ENCODE measurements at regions not wholly inside any gene's neighbourhood (a gene's known extent, or its start where the extent isn't known, plus 50 kb on each side); places are given as distances from the start of the nearest gene placed in this dataset.

GRCh38 chr11:131042041-131042390 is 125.7 kb upstream of the SNX19 start (continued):
- no peak for TF ChIP-seq KDM5B (IDR thresholded peaks at IDR 0.05; ENCODE audit: insufficient replicate concordance, low read depth, low read length)
- TF ChIP-seq ZBTB11 (CRISPR knock-in tag; IDR thresholded peaks at IDR 0.05) = no peak
- TF ChIP-seq, protein P1, sequence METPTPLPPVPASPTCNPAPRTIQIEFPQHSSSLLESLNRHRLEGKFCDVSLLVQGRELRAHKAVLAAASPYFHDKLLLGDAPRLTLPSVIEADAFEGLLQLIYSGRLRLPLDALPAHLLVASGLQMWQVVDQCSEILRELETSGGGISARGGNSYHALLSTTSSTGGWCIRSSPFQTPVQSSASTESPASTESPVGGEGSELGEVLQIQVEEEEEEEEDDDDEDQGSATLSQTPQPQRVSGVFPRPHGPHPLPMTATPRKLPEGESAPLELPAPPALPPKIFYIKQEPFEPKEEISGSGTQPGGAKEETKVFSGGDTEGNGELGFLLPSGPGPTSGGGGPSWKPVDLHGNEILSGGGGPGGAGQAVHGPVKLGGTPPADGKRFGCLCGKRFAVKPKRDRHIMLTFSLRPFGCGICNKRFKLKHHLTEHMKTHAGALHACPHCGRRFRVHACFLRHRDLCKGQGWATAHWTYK (CRISPR knock-in tag; IDR thresholded peaks at IDR 0.05) = no peak
- TF ChIP-seq, protein P2, sequence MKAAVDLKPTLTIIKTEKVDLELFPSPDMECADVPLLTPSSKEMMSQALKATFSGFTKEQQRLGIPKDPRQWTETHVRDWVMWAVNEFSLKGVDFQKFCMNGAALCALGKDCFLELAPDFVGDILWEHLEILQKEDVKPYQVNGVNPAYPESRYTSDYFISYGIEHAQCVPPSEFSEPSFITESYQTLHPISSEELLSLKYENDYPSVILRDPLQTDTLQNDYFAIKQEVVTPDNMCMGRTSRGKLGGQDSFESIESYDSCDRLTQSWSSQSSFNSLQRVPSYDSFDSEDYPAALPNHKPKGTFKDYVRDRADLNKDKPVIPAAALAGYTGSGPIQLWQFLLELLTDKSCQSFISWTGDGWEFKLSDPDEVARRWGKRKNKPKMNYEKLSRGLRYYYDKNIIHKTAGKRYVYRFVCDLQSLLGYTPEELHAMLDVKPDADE (conservative IDR thresholded peaks at IDR 0.05; ENCODE audit: control insufficient read depth, low read depth, low read length) = no peak
- TF ChIP-seq GTF2F1 (IDR thresholded peaks at IDR 0.05; ENCODE audit: low read depth, low read length) = no peak

Measured in K562 (cell line).